ENCODE measurements at regions not wholly inside any gene's neighbourhood (a gene's known extent, or its start where the extent isn't known, plus 50 kb on each side); places are given as distances from the start of the nearest gene placed in this dataset.

DNA sequence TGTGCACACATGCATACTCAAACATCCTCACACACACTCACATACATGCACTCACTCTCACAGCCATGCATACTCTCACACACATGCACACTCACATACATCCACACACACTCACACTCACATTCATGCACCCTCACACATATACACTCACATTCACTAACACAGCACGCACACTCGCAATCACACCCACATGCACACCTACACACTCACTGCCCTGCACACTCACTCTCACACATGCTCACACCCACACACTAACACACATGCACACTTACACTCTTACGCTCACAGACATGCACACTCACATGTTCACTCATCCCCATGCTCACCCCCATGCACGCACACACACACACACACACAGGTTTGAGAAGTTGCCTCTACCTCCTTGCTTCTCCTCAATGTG, 63.2 kb upstream of the SFSWAP start:
- TF ChIP-seq POLR2A (IDR thresholded peaks at IDR 0.05; ENCODE audit: low read depth, low read length) (no peak), POLR2AphosphoS5 (IDR thresholded peaks at IDR 0.05; ENCODE audit: low read depth, low read length) (no peak), TAF1 (IDR thresholded peaks at IDR 0.05; ENCODE audit: borderline replicate concordance, low read depth, low read length) (no peak)

Data from GM12892 (cell line).